Parathyroid adenoma (tissue), 2 donors: ENCODE measurements at regions not wholly inside any gene's neighbourhood (a gene's known extent, or its start where the extent isn't known, plus 50 kb on each side); places are given as distances from the start of the nearest gene placed in this dataset.

Source experiments
- H2AFZ ChIP-seq: fragments of 300-600 bp; sonication (generic); one replicate; pipeline ENCODE4 v1.7.0; 2017; ENCODE audit warnings: antibody characterized with exemption, mild to moderate bottlenecking
- H3K27ac ChIP-seq: fragments of 300-600 bp; sonication (generic); one replicate; pipeline ENCODE4 v1.7.0; 2017
- H3K27me3 ChIP-seq: fragments of 300-600 bp; sonication (generic); one replicate; pipeline ENCODE4 v1.7.0; 2017; ENCODE audit warnings: low read length; ENCODE audit not compliant: control insufficient read depth, insufficient read depth
- H3K36me3 ChIP-seq: fragments of 300-600 bp; sonication (generic); one replicate; pipeline ENCODE4 v1.7.0; 2017; ENCODE audit warnings: low read length; ENCODE audit not compliant: control insufficient read depth, insufficient read depth
- H3K4me1 ChIP-seq: fragments of 300-600 bp; sonication (generic); one replicate; pipeline ENCODE4 v1.7.0; 2017; ENCODE audit warnings: control low read depth
- H3K4me2 ChIP-seq: fragments of 300-600 bp; sonication (generic); one replicate; pipeline ENCODE4 v1.7.0; 2017; ENCODE audit warnings: low read length
- H3K4me3 ChIP-seq: fragments of 300-600 bp; sonication (generic); one replicate; pipeline ENCODE4 v1.7.0; 2017; ENCODE audit warnings: low read depth, low read length
- H3K79me2 ChIP-seq: fragments of 300-600 bp; sonication (generic); one replicate; pipeline ENCODE4 v1.7.0; 2017; ENCODE audit warnings: control low read depth
- H3K9ac ChIP-seq: fragments of 300-600 bp; sonication (generic); one replicate; pipeline ENCODE4 v1.7.0; 2017; ENCODE audit warnings: mild to moderate bottlenecking
- H3K9me3 ChIP-seq: fragments of 300-600 bp; sonication (generic); one replicate; pipeline ENCODE4 v1.7.0; 2017; ENCODE audit warnings: low read length; ENCODE audit not compliant: control insufficient read depth
- CTCF ChIP-seq: fragments of 300-600 bp; sonication (generic); IDR thresholded peaks from one replicate; pipeline ENCODE4 v1.7.0; 2017; ENCODE audit warnings: antibody characterized with exemption, mild to moderate bottlenecking
- donor health status: primary hyperparathyroidism.

- H3K9me3 ChIP-seq: no peaks in the 10 kb centered on the region
- no peak overlapping the region for H3K27ac ChIP-seq
- no peaks in the 10 kb centered on the region for H3K79me2 ChIP-seq
- H2AFZ ChIP-seq: no peak overlapping the region
- no peak overlapping the region for H3K4me3 ChIP-seq
- no peak overlapping the region for H3K4me2 ChIP-seq
- no peaks in the 10 kb centered on the region for H3K36me3 ChIP-seq
- TF ChIP-seq CTCF: no peak
- H3K9ac ChIP-seq: no peak overlapping the region
- no peaks in the 10 kb centered on the region for H3K4me1 ChIP-seq
- no peaks in the 10 kb centered on the region for H3K27me3 ChIP-seq
Measured at GRCh38 chr4:89506866-89507491, 199.4 kb upstream of the GPRIN3 start.

GRCh38 chr4:89502581-89502980, 195.0 kb upstream of the GPRIN3 start:
- TF ChIP-seq CTCF: no peak
- no peak overlapping the region for H3K27ac ChIP-seq
- H3K4me2 ChIP-seq: no peak overlapping the region
- H3K4me3 ChIP-seq: no peak overlapping the region
- H3K79me2 ChIP-seq: no peaks in the 10 kb centered on the region
- H3K9ac ChIP-seq: no peak overlapping the region
- no peaks in the 10 kb centered on the region for H3K27me3 ChIP-seq
- no peaks in the 10 kb centered on the region for H3K9me3 ChIP-seq
- no peaks in the 10 kb centered on the region for H3K4me1 ChIP-seq
- no peak overlapping the region for H2AFZ ChIP-seq
- no peaks in the 10 kb centered on the region for H3K36me3 ChIP-seq

- TF ChIP-seq CTCF: no peak
- no peak overlapping the region for H3K4me3 ChIP-seq
- no peak overlapping the region for H2AFZ ChIP-seq
- H3K36me3 ChIP-seq: no peaks in the 10 kb centered on the region
- H3K9ac ChIP-seq: no peak overlapping the region
- no peaks in the 10 kb centered on the region for H3K27me3 ChIP-seq
- H3K9me3 ChIP-seq: no peaks in the 10 kb centered on the region
- no peak overlapping the region for H3K4me2 ChIP-seq
- no peaks in the 10 kb centered on the region for H3K4me1 ChIP-seq
- H3K27ac ChIP-seq: no peak overlapping the region
- H3K79me2 ChIP-seq: no peaks in the 10 kb centered on the region
Measured at GRCh38 chr4:89497517-89498308, 190.1 kb upstream of the GPRIN3 start.

- no peak overlapping the region for H3K4me2 ChIP-seq
- H3K9ac ChIP-seq: no peak overlapping the region
- no peak for TF ChIP-seq CTCF
- H3K36me3 ChIP-seq: no peaks in the 10 kb centered on the region
- no peak overlapping the region for H3K4me3 ChIP-seq
- H3K27me3 ChIP-seq: no peaks in the 10 kb centered on the region
- H3K27ac ChIP-seq: no peak overlapping the region
- no peaks in the 10 kb centered on the region for H3K9me3 ChIP-seq
- H2AFZ ChIP-seq: no peak overlapping the region
- no peaks in the 10 kb centered on the region for H3K4me1 ChIP-seq
- no peaks in the 10 kb centered on the region for H3K79me2 ChIP-seq
Measured at GRCh38 chr4:89496851-89497250, 189.3 kb upstream of the GPRIN3 start.
